ENCODE measurements at regions not wholly inside any gene's neighbourhood (a gene's known extent, or its start where the extent isn't known, plus 50 kb on each side); places are given as distances from the start of the nearest gene placed in this dataset.
"Not testable (repeated sequence)": the region's sequence is repeated elsewhere in the genome, so short reads cannot be mapped to it uniquely, and the experiment has no call there.

GRCh38 chr1:121052081-121052660 is 132.0 kb downstream of the FAM72B start:
- not testable (repeated sequence) for H3K4me1 ChIP-seq (ENCODE audit: insufficient read depth, low read length); H3K36me3 ChIP-seq (ENCODE audit: insufficient read depth, low read length); H3K9me3 ChIP-seq (ENCODE audit: control insufficient read depth, insufficient read depth, low read length)
- H3K9ac ChIP-seq (ENCODE audit: low read depth, low read length): peak overlapping the region; percentile 20; the same call in 1 of the 2 replicates

- not testable (repeated sequence) for H3K4me1 ChIP-seq (ENCODE audit: insufficient read depth, low read length); H3K36me3 ChIP-seq (ENCODE audit: insufficient read depth, low read length); H3K9me3 ChIP-seq (ENCODE audit: control insufficient read depth, insufficient read depth, low read length); H3K9ac ChIP-seq (ENCODE audit: low read depth, low read length)
These were observed 129.2 kb downstream of the FAM72B start for GRCh38 chr1:121054928-121055327.

GRCh38 chr1:121066925-121067324 is 117.2 kb downstream of the FAM72B start:
- H3K9ac ChIP-seq (ENCODE audit: low read depth, low read length); H3K36me3 ChIP-seq (ENCODE audit: insufficient read depth, low read length); H3K9me3 ChIP-seq (ENCODE audit: control insufficient read depth, insufficient read depth, low read length); H3K4me1 ChIP-seq (ENCODE audit: insufficient read depth, low read length): not testable (repeated sequence)

GRCh38 chr1:121068738-121069499 is 115.2 kb downstream of the FAM72B start:
- H3K9me3 ChIP-seq (ENCODE audit: control insufficient read depth, insufficient read depth, low read length); H3K9ac ChIP-seq (ENCODE audit: low read depth, low read length); H3K4me1 ChIP-seq (ENCODE audit: insufficient read depth, low read length); H3K36me3 ChIP-seq (ENCODE audit: insufficient read depth, low read length): not testable (repeated sequence)

- H3K9me3 ChIP-seq (ENCODE audit: control insufficient read depth, insufficient read depth, low read length); H3K4me1 ChIP-seq (ENCODE audit: insufficient read depth, low read length); H3K9ac ChIP-seq (ENCODE audit: low read depth, low read length); H3K36me3 ChIP-seq (ENCODE audit: insufficient read depth, low read length): not testable (repeated sequence)
These were observed 110.3 kb downstream of the FAM72B start for GRCh38 chr1:121073852-121074251.

GRCh38 chr1:121075254-121075805 is 108.8 kb downstream of the FAM72B start:
- not testable (repeated sequence) for H3K9ac ChIP-seq (ENCODE audit: low read depth, low read length); H3K36me3 ChIP-seq (ENCODE audit: insufficient read depth, low read length)

GRCh38 chr1:121076674-121077073 is 107.5 kb downstream of the FAM72B start:
- H3K9ac ChIP-seq (ENCODE audit: low read depth, low read length); H3K4me1 ChIP-seq (ENCODE audit: insufficient read depth, low read length); H3K36me3 ChIP-seq (ENCODE audit: insufficient read depth, low read length); H3K9me3 ChIP-seq (ENCODE audit: control insufficient read depth, insufficient read depth, low read length): not testable (repeated sequence)

More at GRCh38 chr1:121075254-121075805, 108.8 kb downstream of the FAM72B start:
- H3K9me3 ChIP-seq (ENCODE audit: control insufficient read depth, insufficient read depth, low read length); H3K4me1 ChIP-seq (ENCODE audit: insufficient read depth, low read length): not testable (repeated sequence)

GRCh38 chr1:121079655-121080054 is 104.5 kb downstream of the FAM72B start:
- H3K36me3 ChIP-seq (ENCODE audit: insufficient read depth, low read length); H3K9ac ChIP-seq (ENCODE audit: low read depth, low read length); H3K9me3 ChIP-seq (ENCODE audit: control insufficient read depth, insufficient read depth, low read length): not testable (repeated sequence)

GRCh38 chr1:121080197-121080903 is 103.8 kb downstream of the FAM72B start:
- H3K9ac ChIP-seq (ENCODE audit: low read depth, low read length): peak overlapping the region; percentile 15; the same call in 1 of the 2 replicates
- not testable (repeated sequence) for H3K4me1 ChIP-seq (ENCODE audit: insufficient read depth, low read length); H3K9me3 ChIP-seq (ENCODE audit: control insufficient read depth, insufficient read depth, low read length); H3K36me3 ChIP-seq (ENCODE audit: insufficient read depth, low read length)

More at GRCh38 chr1:121079655-121080054, 104.5 kb downstream of the FAM72B start:
- H3K4me1 ChIP-seq (ENCODE audit: insufficient read depth, low read length): not testable (repeated sequence)

- H3K9ac ChIP-seq (ENCODE audit: low read depth, low read length); H3K9me3 ChIP-seq (ENCODE audit: control insufficient read depth, insufficient read depth, low read length); H3K4me1 ChIP-seq (ENCODE audit: insufficient read depth, low read length); H3K36me3 ChIP-seq (ENCODE audit: insufficient read depth, low read length): not testable (repeated sequence)
These were observed 103.3 kb downstream of the FAM72B start for GRCh38 chr1:121080904-121081264.

GRCh38 chr1:121081625-121082199 is 102.4 kb downstream of the FAM72B start:
- H3K9ac ChIP-seq (ENCODE audit: low read depth, low read length); H3K9me3 ChIP-seq (ENCODE audit: control insufficient read depth, insufficient read depth, low read length); H3K4me1 ChIP-seq (ENCODE audit: insufficient read depth, low read length); H3K36me3 ChIP-seq (ENCODE audit: insufficient read depth, low read length): not testable (repeated sequence)

- not testable (repeated sequence) for H3K4me1 ChIP-seq (ENCODE audit: insufficient read depth, low read length); H3K9me3 ChIP-seq (ENCODE audit: control insufficient read depth, insufficient read depth, low read length); H3K9ac ChIP-seq (ENCODE audit: low read depth, low read length); H3K36me3 ChIP-seq (ENCODE audit: insufficient read depth, low read length)
These were observed 101.1 kb downstream of the FAM72B start for GRCh38 chr1:121082995-121083394.

- not testable (repeated sequence) for H3K36me3 ChIP-seq (ENCODE audit: insufficient read depth, low read length); H3K4me1 ChIP-seq (ENCODE audit: insufficient read depth, low read length); H3K9me3 ChIP-seq (ENCODE audit: control insufficient read depth, insufficient read depth, low read length); H3K9ac ChIP-seq (ENCODE audit: low read depth, low read length)
These were observed 97.9 kb downstream of the FAM72B start for GRCh38 chr1:121086249-121086648.

GRCh38 chr1:121087221-121087620 is 96.9 kb downstream of the FAM72B start:
- not testable (repeated sequence) for H3K9ac ChIP-seq (ENCODE audit: low read depth, low read length); H3K4me1 ChIP-seq (ENCODE audit: insufficient read depth, low read length); H3K36me3 ChIP-seq (ENCODE audit: insufficient read depth, low read length); H3K9me3 ChIP-seq (ENCODE audit: control insufficient read depth, insufficient read depth, low read length)

- not testable (repeated sequence) for H3K4me1 ChIP-seq (ENCODE audit: insufficient read depth, low read length); H3K9ac ChIP-seq (ENCODE audit: low read depth, low read length); H3K9me3 ChIP-seq (ENCODE audit: control insufficient read depth, insufficient read depth, low read length); H3K36me3 ChIP-seq (ENCODE audit: insufficient read depth, low read length)
These were observed 95.6 kb downstream of the FAM72B start for GRCh38 chr1:121088568-121088967.
